ENCODE measurements at regions not wholly inside any gene's neighbourhood (a gene's known extent, or its start where the extent isn't known, plus 50 kb on each side); places are given as distances from the start of the nearest gene placed in this dataset.

DNA sequence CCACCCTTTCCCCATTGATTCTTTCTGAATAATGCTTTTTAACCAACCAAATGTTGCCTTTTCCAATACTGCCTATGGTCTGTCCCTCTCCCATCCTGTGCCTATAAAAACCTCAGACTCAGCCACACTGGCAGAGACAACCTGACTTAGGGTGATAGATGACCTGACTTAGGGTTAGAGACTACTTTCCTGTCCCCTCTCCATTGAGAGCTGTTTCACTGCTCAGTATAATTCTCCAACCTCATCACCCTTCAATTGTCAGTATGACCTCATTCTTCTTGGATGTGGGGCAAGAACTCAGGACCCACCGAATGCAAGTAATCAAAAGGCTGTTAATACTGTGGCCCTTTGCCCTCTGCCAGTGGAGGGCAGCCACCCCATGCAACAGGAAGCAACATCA, 182.3 kb upstream of the STK17B start:
- no peak for DNase-seq (ENCODE audit: extremely low read depth, low read depth)
- TF ChIP-seq, protein P1, sequence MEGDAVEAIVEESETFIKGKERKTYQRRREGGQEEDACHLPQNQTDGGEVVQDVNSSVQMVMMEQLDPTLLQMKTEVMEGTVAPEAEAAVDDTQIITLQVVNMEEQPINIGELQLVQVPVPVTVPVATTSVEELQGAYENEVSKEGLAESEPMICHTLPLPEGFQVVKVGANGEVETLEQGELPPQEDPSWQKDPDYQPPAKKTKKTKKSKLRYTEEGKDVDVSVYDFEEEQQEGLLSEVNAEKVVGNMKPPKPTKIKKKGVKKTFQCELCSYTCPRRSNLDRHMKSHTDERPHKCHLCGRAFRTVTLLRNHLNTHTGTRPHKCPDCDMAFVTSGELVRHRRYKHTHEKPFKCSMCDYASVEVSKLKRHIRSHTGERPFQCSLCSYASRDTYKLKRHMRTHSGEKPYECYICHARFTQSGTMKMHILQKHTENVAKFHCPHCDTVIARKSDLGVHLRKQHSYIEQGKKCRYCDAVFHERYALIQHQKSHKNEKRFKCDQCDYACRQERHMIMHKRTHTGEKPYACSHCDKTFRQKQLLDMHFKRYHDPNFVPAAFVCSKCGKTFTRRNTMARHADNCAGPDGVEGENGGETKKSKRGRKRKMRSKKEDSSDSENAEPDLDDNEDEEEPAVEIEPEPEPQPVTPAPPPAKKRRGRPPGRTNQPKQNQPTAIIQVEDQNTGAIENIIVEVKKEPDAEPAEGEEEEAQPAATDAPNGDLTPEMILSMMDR (IDR thresholded peaks at IDR 0.05; ENCODE audit: low read depth, low read length): no peak

DNA sequence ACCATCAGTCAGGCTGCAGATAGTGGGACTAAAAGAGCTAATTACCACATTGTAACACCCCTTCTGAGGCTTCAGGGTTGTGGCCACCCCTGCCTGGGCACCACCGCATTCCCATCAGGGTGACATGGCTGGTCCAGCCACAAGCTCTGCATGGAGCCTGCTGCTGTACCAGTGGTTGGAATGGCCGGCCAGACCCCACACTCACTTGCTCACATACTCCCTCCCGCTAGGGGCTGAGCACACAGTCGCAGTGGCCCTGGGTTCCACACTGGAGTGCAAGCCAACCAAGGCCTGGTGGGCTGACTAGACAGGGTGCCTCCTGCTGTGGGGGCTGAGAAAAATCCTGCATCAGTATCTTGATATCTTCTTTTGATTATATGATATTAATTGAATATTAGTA, 182.8 kb upstream of the STK17B start:
- no peak for DNase-seq (ENCODE audit: extremely low read depth, low read depth)
- TF ChIP-seq, protein P1 (IDR thresholded peaks at IDR 0.05; ENCODE audit: low read depth, low read length): no peak

DNA sequence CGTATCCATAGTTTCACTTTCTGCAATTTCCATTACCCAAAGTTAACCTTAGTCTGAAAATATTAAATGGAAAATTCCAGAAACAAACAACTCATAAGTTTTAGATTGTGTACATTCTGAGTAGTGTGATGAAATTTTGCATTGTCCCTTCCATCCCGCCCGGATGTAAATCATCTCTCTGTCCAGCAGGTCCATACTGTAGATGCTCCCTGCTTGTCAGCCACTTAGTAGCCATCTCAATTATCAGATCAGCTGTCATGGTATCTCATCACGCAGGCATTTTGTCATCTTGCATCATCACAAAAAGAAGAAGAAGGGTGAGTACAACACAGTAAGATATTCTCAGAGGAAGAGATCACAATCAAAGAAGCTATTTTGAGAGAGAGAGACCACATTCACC, 185.0 kb upstream of the STK17B start:
- TF ChIP-seq, protein P1 (IDR thresholded peaks at IDR 0.05; ENCODE audit: low read depth, low read length): no peak

DNA sequence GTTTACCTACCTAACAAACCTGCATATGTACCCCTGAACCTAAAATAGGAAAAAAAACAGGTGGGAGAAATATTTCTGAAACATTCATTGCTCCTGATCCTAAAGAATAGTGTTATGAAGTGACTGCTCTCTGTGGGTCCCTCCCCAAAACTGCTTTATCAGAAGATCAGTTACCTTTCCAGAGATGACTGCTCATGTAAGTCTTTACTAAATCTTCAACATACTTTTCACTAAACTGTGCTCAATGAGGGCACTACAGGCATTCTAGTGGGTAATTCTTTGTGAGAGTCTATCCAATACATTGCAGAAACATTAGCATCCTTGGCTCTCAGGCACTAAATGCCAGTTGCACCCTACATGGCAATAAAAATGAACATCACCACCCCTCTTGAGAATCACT, 189.3 kb upstream of the STK17B start:
- TF ChIP-seq, protein P1 (IDR thresholded peaks at IDR 0.05; ENCODE audit: low read depth, low read length): no peak
- DNase-seq (ENCODE audit: extremely low read depth, low read depth): no peak

More for the DNA sequence above, 185.0 kb upstream of the STK17B start:
- no peak for DNase-seq (ENCODE audit: extremely low read depth, low read depth)

DNA sequence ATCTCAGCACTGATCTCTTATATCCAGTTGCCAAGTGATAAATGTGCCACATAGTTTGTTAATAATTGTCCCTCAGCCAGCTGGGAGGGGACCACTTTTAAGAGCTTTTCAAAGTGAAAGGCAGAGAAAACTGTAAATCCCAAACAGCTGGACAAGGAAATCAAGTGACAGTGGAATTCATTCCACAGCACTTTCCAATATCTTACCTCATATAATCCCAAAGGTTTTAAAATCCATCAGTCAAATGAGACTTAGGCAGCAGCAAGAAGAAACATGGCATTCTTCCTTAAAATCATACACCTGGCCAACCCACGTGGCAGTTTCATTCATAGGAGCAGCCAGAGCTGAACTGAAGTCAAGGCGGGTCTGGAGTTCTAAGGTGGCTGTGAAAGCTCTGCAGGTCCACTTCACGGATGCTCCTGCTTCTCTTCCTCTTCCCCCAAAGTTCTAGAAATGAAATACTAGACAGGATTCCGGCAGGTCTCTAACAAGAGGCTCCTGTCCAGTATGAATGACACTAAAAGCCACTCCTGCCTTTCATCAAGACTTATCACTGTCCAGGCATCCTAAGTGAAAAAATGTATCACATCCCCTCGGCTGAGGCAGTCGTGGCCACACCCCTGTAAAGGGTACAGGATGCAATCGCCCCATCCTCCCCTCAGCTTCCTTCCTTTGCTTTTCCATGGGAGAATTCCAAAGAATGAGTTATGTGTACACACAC, 190.4 kb upstream of the STK17B start:
- DNase-seq (ENCODE audit: extremely low read depth, low read depth): no peak

DNA sequence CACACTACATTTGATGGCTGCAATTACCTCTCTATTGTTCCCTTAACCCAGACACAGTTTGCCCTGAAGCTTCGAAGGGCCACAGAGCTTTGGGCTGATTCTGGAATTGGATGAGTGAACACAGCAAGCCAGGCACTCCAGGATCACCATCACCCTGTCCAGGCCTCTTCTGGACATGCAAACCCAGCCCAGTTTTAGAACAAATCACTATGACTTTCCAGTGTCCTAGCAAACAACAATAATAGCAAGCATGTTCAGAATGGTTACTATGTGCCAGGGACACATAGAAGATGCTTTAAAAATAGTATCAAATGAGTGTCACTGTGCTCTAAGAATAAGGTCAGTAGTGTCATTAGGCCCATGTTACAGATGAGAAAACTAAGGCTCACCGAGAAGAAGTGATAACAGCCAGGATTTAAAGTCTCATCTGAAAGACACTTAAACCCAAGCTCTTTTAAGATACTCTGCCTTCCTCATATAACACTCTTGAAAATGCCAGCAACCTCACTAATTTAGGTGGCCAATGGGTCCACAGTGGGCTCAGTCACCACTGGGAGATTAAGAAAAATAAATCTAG, 191.7 kb upstream of the STK17B start:
- TF ChIP-seq, protein P1 (IDR thresholded peaks at IDR 0.05; ENCODE audit: low read depth, low read length): no peak
- no peak for DNase-seq (ENCODE audit: extremely low read depth, low read depth)

More for the DNA sequence above, 190.4 kb upstream of the STK17B start:
- TF ChIP-seq, protein P1 (IDR thresholded peaks at IDR 0.05; ENCODE audit: low read depth, low read length): no peak

DNA sequence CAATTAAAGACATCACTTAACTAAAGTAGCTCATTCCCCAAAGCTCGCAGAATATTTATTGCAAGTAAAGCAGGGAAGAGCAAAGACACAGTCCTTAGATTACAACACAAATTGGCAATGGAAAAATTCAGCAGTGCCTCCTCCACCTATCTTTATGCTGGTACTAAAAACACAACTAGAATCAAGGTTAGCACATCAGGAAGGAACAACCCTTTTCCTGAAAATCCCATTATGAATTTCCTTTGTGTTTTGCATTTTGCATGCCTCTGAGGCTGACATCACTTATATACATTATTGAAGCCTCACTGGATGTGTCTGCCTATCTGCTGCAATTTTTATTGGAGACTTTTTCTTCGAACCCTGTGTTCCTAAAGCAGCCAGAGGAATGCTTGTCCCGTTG, 193.8 kb upstream of the STK17B start:
- DNase-seq (ENCODE audit: extremely low read depth, low read depth): no peak
- TF ChIP-seq, protein P1 (IDR thresholded peaks at IDR 0.05; ENCODE audit: low read depth, low read length): no peak
